IMR-90 (cell line): ENCODE measurements at regions not wholly inside any gene's neighbourhood (a gene's known extent, or its start where the extent isn't known, plus 50 kb on each side); places are given as distances from the start of the nearest gene placed in this dataset.

Experiments
- ATAC-seq: fragments of 200-7000 bp; cut with Tn5 transposase; 2 replicates; pipeline ENCODE4 v1.9.1; 2020; ENCODE audit warnings: low read depth, mild to moderate bottlenecking, moderate library complexity
- BruUV-seq: library from RNA; stranded (reverse); fragments of 400-500 nt; replicated peaks from 2 replicates; lab custom pipeline; 2021; lab: Mats Ljungman, UMichigan
- CTCF ChIA-PET: fragments of 300-600 bp; formaldehyde crosslinking; extraction: SDS; loops from one replicate; lab custom pipeline; 2021; ENCODE audit warnings: antibody characterized with exemption; lab: Yijun Ruan, JAX
- POLR2A ChIA-PET: fragments of 300-600 bp; sonication (Branson Sonifier 250); formaldehyde crosslinking; loops from one replicate; lab custom pipeline; 2022; ENCODE audit warnings: antibody characterized with exemption; ENCODE audit not compliant: unreplicated experiment; lab: Charles Lee
- DNase-seq: peaks from one replicate; pipeline ENCODE4 v3.0.0; 2013
- H2AFZ ChIP-seq: replicated peaks from 2 replicates; pipeline ENCODE3; 2013; ENCODE audit warnings: low read length, mild to moderate bottlenecking; ENCODE audit not compliant: poor library complexity
- H2AK5ac ChIP-seq: 2 replicates; pipeline ENCODE4 v1.6.1; 2013; ENCODE audit warnings: low read depth, low read length, inconsistent platforms
- H2AK9ac ChIP-seq: replicated peaks from 2 replicates; pipeline ENCODE3; 2013; ENCODE audit warnings: mild to moderate bottlenecking, low read depth, low read length, moderate library complexity; ENCODE audit not compliant: poor library complexity
- H2BK120ac ChIP-seq: 2 replicates; pipeline ENCODE4 v1.6.1; 2013; ENCODE audit warnings: low read depth, low read length, inconsistent platforms
- H2BK15ac ChIP-seq: 3 replicates; pipeline ENCODE4 v1.6.1; 2013; ENCODE audit warnings: low read depth, low read length, inconsistent platforms
- H2BK20ac ChIP-seq: 2 replicates; pipeline ENCODE4 v1.6.1; 2013; ENCODE audit warnings: low read depth, mild to moderate bottlenecking, inconsistent platforms, low read length, moderate library complexity
- H2BK5ac ChIP-seq: 2 replicates; pipeline ENCODE4 v1.6.1; 2013; ENCODE audit warnings: mild to moderate bottlenecking, low read depth, low read length, inconsistent platforms; ENCODE audit not compliant: poor library complexity, severe bottlenecking
- H3K14ac ChIP-seq: replicated peaks from 2 replicates; pipeline ENCODE4 v1.6.1; 2013; ENCODE audit warnings: low read depth, low read length, inconsistent platforms
- H3K18ac ChIP-seq: 2 replicates; pipeline ENCODE4 v1.6.1; 2013; ENCODE audit warnings: low read depth, low read length, control low read depth
- H3K23ac ChIP-seq: 2 replicates; pipeline ENCODE4 v1.6.1; 2013; ENCODE audit warnings: low read depth, low read length, inconsistent platforms
- H3K27ac ChIP-seq: 2 replicates; pipeline ENCODE4 v1.5.1; 2013; ENCODE audit warnings: mild to moderate bottlenecking, control low read depth, low read length; ENCODE audit not compliant: insufficient read depth
- H3K27me3 ChIP-seq: 2 replicates; pipeline ENCODE4 v1.6.1; 2013; ENCODE audit warnings: low read length; ENCODE audit not compliant: control insufficient read depth, insufficient read depth
- H3K36me3 ChIP-seq: 2 replicates; pipeline ENCODE4 v1.6.1; 2013; ENCODE audit warnings: low read length, mixed read lengths; ENCODE audit not compliant: control insufficient read depth, insufficient read depth
- H3K4ac ChIP-seq: 2 replicates; pipeline ENCODE4 v1.6.1; 2013; ENCODE audit warnings: low read depth, low read length, inconsistent platforms
- H3K4me1 ChIP-seq: 2 replicates; pipeline ENCODE4 v1.6.1; 2013; ENCODE audit warnings: low read length, mixed read lengths; ENCODE audit not compliant: control insufficient read depth, insufficient read depth
- H3K4me2 ChIP-seq: 2 replicates; pipeline ENCODE4 v1.6.1; 2013; ENCODE audit warnings: low read depth, mild to moderate bottlenecking, control low read depth, low read length, moderate library complexity
- H3K4me3 ChIP-seq: 2 replicates; pipeline ENCODE4 v1.5.1; 2013; ENCODE audit warnings: low read depth, mild to moderate bottlenecking, control low read depth, low read length, moderate library complexity; ENCODE audit not compliant: insufficient read depth
- H3K56ac ChIP-seq: 2 replicates; pipeline ENCODE4 v1.6.1; 2013; ENCODE audit warnings: low read length, inconsistent platforms; ENCODE audit not compliant: insufficient read depth; ENCODE audit errors: extremely low read depth
- H3K79me1 ChIP-seq, 2 experiments: 2 replicates each; pipeline ENCODE4 v1.6.1; 2013; ENCODE audit warnings: low read length in 2 of 2, inconsistent platforms in 1 of 2, low read depth in 1 of 2
- H3K9ac ChIP-seq: 2 replicates; pipeline ENCODE4 v1.6.1; 2013; ENCODE audit warnings: low read depth, low read length, control low read depth
- H3K9me1 ChIP-seq: 2 replicates; pipeline ENCODE4 v1.6.1; 2013; ENCODE audit warnings: low read length, inconsistent platforms; ENCODE audit not compliant: insufficient read depth
- H3K9me3 ChIP-seq: 2 replicates; pipeline ENCODE4 v1.6.1; 2013; ENCODE audit warnings: low read length; ENCODE audit not compliant: control insufficient read depth, insufficient read depth
- H4K20me1 ChIP-seq: 2 replicates; pipeline ENCODE4 v1.6.1; 2013; ENCODE audit warnings: low read length, inconsistent platforms; ENCODE audit not compliant: insufficient read depth
- H4K5ac ChIP-seq: 2 replicates; pipeline ENCODE4 v1.6.1; 2013; ENCODE audit warnings: mild to moderate bottlenecking, low read depth, low read length, control low read depth
- H4K8ac ChIP-seq, 2 experiments: 2 replicates each; pipeline ENCODE4 v1.6.1; 2013; ENCODE audit warnings: low read depth in 2 of 2, low read length in 2 of 2, control low read depth in 1 of 2, inconsistent platforms in 1 of 2
- H4K91ac ChIP-seq: 2 replicates; pipeline ENCODE4 v1.6.1; 2013; ENCODE audit warnings: low read depth, low read length, inconsistent platforms; ENCODE audit not compliant: insufficient read depth
- BHLHE40 ChIP-seq: fragments of 150-350 bp; IDR thresholded peaks from 2 replicates; pipeline ENCODE4 v1.6.1; 2016; ENCODE audit warnings: mild to moderate bottlenecking, low read depth, low read length
- CEBPB ChIP-seq: IDR thresholded peaks from 2 replicates; pipeline ENCODE4 v1.6.1; 2012; ENCODE audit warnings: low read depth, low read length, improper control_type of control experiment
- CHD1 ChIP-seq: IDR thresholded peaks from 2 replicates; pipeline ENCODE4 v1.6.1; 2012; ENCODE audit warnings: low read depth, low read length, improper control_type of control experiment
- CTCF ChIP-seq: conservative IDR thresholded peaks from 2 replicates; pipeline ENCODE4 v1.5.1; 2012; ENCODE audit warnings: mild to moderate bottlenecking, low read depth, low read length, improper control_type of control experiment
- ELK1 ChIP-seq: fragments of 150-350 bp; IDR thresholded peaks from 2 replicates; pipeline ENCODE4 v1.6.1; 2016; ENCODE audit warnings: low read depth, mild to moderate bottlenecking, low read length, moderate library complexity, borderline replicate concordance
- MAFK ChIP-seq: IDR thresholded peaks from 2 replicates; pipeline ENCODE4 v1.6.1; 2012; ENCODE audit warnings: low read depth, low read length, improper control_type of control experiment
- MXI1 ChIP-seq: IDR thresholded peaks from 2 replicates; pipeline ENCODE4 v1.6.1; 2012; ENCODE audit warnings: low read depth, mild to moderate bottlenecking, low read length, moderate library complexity, borderline replicate concordance
- NFE2L2 ChIP-seq: fragments of 150-350 bp; IDR thresholded peaks from 2 replicates; pipeline ENCODE4 v1.6.1; 2016; ENCODE audit warnings: low read depth, mild to moderate bottlenecking, low read length
- POLR2A ChIP-seq: IDR thresholded peaks from 2 replicates; pipeline ENCODE4 v1.6.1; 2012; ENCODE audit warnings: mild to moderate bottlenecking, low read depth, low read length
- RAD21 ChIP-seq: IDR thresholded peaks from 2 replicates; pipeline ENCODE4 v1.6.1; 2012; ENCODE audit warnings: low read length, improper control_type of control experiment
- RCOR1 ChIP-seq: IDR thresholded peaks from 2 replicates; pipeline ENCODE4 v1.6.1; 2012; ENCODE audit warnings: mild to moderate bottlenecking, low read length, improper control_type of control experiment; ENCODE audit not compliant: insufficient replicate concordance
- RFX5 ChIP-seq: IDR thresholded peaks from 2 replicates; pipeline ENCODE4 v1.8.0; 2012; ENCODE audit warnings: low read depth, mild to moderate bottlenecking, low read length, moderate library complexity
- SMC3 ChIP-seq: fragments of 150-350 bp; IDR thresholded peaks from 2 replicates; pipeline ENCODE4 v1.6.1; 2016; ENCODE audit warnings: low read depth, mild to moderate bottlenecking, antibody characterized with exemption, low read length, moderate library complexity
- USF2 ChIP-seq: fragments of 150-350 bp; IDR thresholded peaks from 2 replicates; pipeline ENCODE4 v1.6.1; 2017; ENCODE audit warnings: mild to moderate bottlenecking, antibody characterized with exemption, low read length, low read depth
- WGBS, 2 experiments: methylation state at CpG; one replicate each; pipeline versions ENCODE4 v1.1.5 to v1.1.7; 2013; ENCODE audit warnings: missing lambda C conversion rate in 2 of 2; ENCODE audit not compliant: insufficient read length in 1 of 2; ENCODE audit errors: extremely low coverage in 2 of 2; 5-methylcytosine and 5-hydroxymethylcytosine counted together
- dilution Hi-C: fragments of 300-500 bp; cut with HindIII; formaldehyde crosslinking; loops from one replicate; pipeline ENCODE4 v1.14.3; 2018; ENCODE audit warnings: low sequenced_read_pairs; ENCODE audit not compliant: unreplicated experiment
- in situ Hi-C: fragments of 300-500 bp; cut with MboI; formaldehyde crosslinking; loops from 3 replicates; pipeline ENCODE4 v1.14.3; 2019; ENCODE audit warnings: low sequenced_read_pairs, inconsistent platforms, mixed read lengths
- intact Hi-C: fragments of 100-400 bp; cut with micrococcal nuclease; formaldehyde crosslinking; loops from 2 replicates; pipeline ENCODE4 v1.10.0; 2022

- CTCF ChIA-PET = no interaction called here
- no peak overlapping the region for H3K9ac ChIP-seq
- no peaks in the 10 kb centered on the region for H3K36me3 ChIP-seq
- in situ Hi-C loops = no loop called here
- no peak overlapping the region for H3K56ac ChIP-seq
- ATAC-seq = no peak
- H4K91ac ChIP-seq = no peak overlapping the region
- H2BK20ac ChIP-seq = no peak overlapping the region
- H3K4me2 ChIP-seq = no peak overlapping the region
- no peak overlapping the region for H3K14ac ChIP-seq
- H2AK5ac ChIP-seq = no peak overlapping the region
- no CpG with 5 or more reads among the region's 3 CpGs for WGBS, 2 experiments
- dilution Hi-C loops = no loop called here
- no peaks in the 10 kb centered on the region for H3K27me3 ChIP-seq
- no peak overlapping the region for H2BK120ac ChIP-seq
- H3K18ac ChIP-seq = no peak overlapping the region
- no peak overlapping the region for H2BK5ac ChIP-seq
- no peaks in the 10 kb centered on the region for H3K9me3 ChIP-seq
- POLR2A ChIA-PET = no interaction called here
- BruUV-seq = no TSS peak
- H3K23ac ChIP-seq = no peak overlapping the region
- H3K79me1 ChIP-seq = no peaks in the 10 kb centered on the region
- H2AFZ ChIP-seq = no peak overlapping the region
- no peak overlapping the region for H4K8ac ChIP-seq
- no peak overlapping the region for H3K4ac ChIP-seq
- no peaks in the 10 kb centered on the region for H3K9me1 ChIP-seq
- H4K5ac ChIP-seq = no peak overlapping the region
- no peak overlapping the region for H2BK15ac ChIP-seq
- H3K4me1 ChIP-seq = no peaks in the 10 kb centered on the region
- no peak overlapping the region for H2AK9ac ChIP-seq
- no peak overlapping the region for H3K4me3 ChIP-seq
- no peaks in the 10 kb centered on the region for H4K20me1 ChIP-seq
- H3K27ac ChIP-seq = no peak overlapping the region
- intact Hi-C loops = no loop called here
- no peak for DNase-seq
- TF ChIP-seq RFX5 (no peak), NFE2L2 (no peak), RCOR1 (no peak), SMC3 (no peak), MXI1 (no peak), CHD1 (no peak), POLR2A (no peak), ELK1 (no peak), CEBPB (no peak), RAD21 (no peak), BHLHE40 (no peak), MAFK (no peak), CTCF (no peak), USF2 (no peak)
Observed at GRCh38 chr11:109849051-109849450, 244.1 kb upstream of the ZC3H12C start.
